ENCODE measurements at regions not wholly inside any gene's neighbourhood (a gene's known extent, or its start where the extent isn't known, plus 50 kb on each side); places are given as distances from the start of the nearest gene placed in this dataset.

DNA sequence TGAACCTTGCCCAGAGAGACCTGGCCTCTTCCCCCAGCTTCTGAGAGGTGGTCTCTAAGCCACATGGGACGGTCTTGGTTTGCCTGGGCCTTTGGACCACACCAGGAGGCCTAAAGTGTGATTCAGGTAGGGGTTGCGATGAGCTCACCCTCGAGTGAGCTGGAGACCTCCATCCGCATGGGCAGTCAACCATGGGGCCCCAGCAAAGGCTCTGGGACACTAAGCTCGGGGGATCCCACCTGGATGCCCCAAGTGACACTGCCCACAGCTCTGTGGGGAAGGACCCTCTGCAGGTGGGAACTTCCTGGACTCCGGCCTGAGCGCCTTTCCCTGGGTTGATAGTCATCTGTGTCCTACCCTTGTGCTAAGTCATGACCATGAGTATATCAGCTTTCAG is 57.1 kb upstream of the FAM20C start:
- TF ChIP-seq, protein P1, sequence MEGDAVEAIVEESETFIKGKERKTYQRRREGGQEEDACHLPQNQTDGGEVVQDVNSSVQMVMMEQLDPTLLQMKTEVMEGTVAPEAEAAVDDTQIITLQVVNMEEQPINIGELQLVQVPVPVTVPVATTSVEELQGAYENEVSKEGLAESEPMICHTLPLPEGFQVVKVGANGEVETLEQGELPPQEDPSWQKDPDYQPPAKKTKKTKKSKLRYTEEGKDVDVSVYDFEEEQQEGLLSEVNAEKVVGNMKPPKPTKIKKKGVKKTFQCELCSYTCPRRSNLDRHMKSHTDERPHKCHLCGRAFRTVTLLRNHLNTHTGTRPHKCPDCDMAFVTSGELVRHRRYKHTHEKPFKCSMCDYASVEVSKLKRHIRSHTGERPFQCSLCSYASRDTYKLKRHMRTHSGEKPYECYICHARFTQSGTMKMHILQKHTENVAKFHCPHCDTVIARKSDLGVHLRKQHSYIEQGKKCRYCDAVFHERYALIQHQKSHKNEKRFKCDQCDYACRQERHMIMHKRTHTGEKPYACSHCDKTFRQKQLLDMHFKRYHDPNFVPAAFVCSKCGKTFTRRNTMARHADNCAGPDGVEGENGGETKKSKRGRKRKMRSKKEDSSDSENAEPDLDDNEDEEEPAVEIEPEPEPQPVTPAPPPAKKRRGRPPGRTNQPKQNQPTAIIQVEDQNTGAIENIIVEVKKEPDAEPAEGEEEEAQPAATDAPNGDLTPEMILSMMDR (IDR thresholded peaks at IDR 0.05) = no peak
- no peak for TF ChIP-seq POLR2A (IDR thresholded peaks at IDR 0.05)
- no peak for TF ChIP-seq POLR2AphosphoS5 (IDR thresholded peaks at IDR 0.05)
